ENCODE measurements at regions not wholly inside any gene's neighbourhood (a gene's known extent, or its start where the extent isn't known, plus 50 kb on each side); places are given as distances from the start of the nearest gene placed in this dataset.

- H3K4me3 ChIP-seq, result no peak overlapping the region
- H3K27ac ChIP-seq, result no peak overlapping the region
- H3K27me3 ChIP-seq, result 0 out of 2 replicates have a peak, but pooled peaks cover 4% of the 10 kb centered on the region
- no peaks in the 10 kb centered on the region; the same call in 1 of the 2 replicates for H3K4me1 ChIP-seq
- no peaks in the 10 kb centered on the region for H3K9me3 ChIP-seq (replicated peaks)
- no peaks in the 10 kb centered on the region for H3K36me3 ChIP-seq
- DNase-seq, result no peak
Measured at GRCh38 chr6:168232989-168233874, 86.3 kb downstream of the DACT2 start.

GRCh38 chr6:168232528-168232927 is 87.0 kb downstream of the DACT2 start:
- no peak for DNase-seq
- H3K27ac ChIP-seq, result no peak overlapping the region
- H3K9me3 ChIP-seq (replicated peaks), result no peaks in the 10 kb centered on the region
- H3K4me3 ChIP-seq, result no peak overlapping the region
- H3K27me3 ChIP-seq, result 0 out of 2 replicates have a peak, but pooled peaks cover 7% of the 10 kb centered on the region
- H3K36me3 ChIP-seq, result no peaks in the 10 kb centered on the region
- no peaks in the 10 kb centered on the region; the same call in 1 of the 2 replicates for H3K4me1 ChIP-seq

- no peaks in the 10 kb centered on the region for H3K36me3 ChIP-seq
- H3K27me3 ChIP-seq, result 0 out of 2 replicates have a peak, but pooled peaks cover 7% of the 10 kb centered on the region
- H3K4me1 ChIP-seq, result no peaks in the 10 kb centered on the region; the same call in 1 of the 2 replicates
- no peaks in the 10 kb centered on the region for H3K9me3 ChIP-seq (replicated peaks)
- peak; percentile 33 to 62 for DNase-seq
- H3K4me3 ChIP-seq, result no peak overlapping the region
- H3K27ac ChIP-seq, result no peak overlapping the region
Measured at GRCh38 chr6:168232062-168232461, 87.5 kb downstream of the DACT2 start.

- Histone ChIP-seq H3K36me3 (no peaks in the 10 kb centered on the region), H3K27me3 (peaks cover 8% of the 10 kb centered on the region; the same call in 1 of the 2 replicates), H3K4me3 (no peak overlapping the region), H3K4me1 (no peaks in the 10 kb centered on the region; the same call in 1 of the 2 replicates), H3K9me3 (replicated peaks) (no peaks in the 10 kb centered on the region), H3K27ac (no peak overlapping the region)
- DNase-seq, result no peak
Measured at GRCh38 chr6:168231393-168231957, 88.1 kb downstream of the DACT2 start.

GRCh38 chr6:168229368-168229752 is 90.2 kb downstream of the DACT2 start:
- H3K36me3 ChIP-seq, result no peaks in the 10 kb centered on the region
- no peak for DNase-seq
- no peak overlapping the region for H3K4me3 ChIP-seq
- no peaks in the 10 kb centered on the region; the same call in 1 of the 2 replicates for H3K4me1 ChIP-seq
- peaks cover 13% of the 10 kb centered on the region; the same call in 1 of the 2 replicates for H3K27me3 ChIP-seq
- H3K27ac ChIP-seq, result no peak overlapping the region
- no peaks in the 10 kb centered on the region for H3K9me3 ChIP-seq (replicated peaks)

- Histone ChIP-seq H3K9me3 (replicated peaks) (no peaks in the 10 kb centered on the region), H3K27me3 (peaks cover 13% of the 10 kb centered on the region; the same call in 1 of the 2 replicates), H3K4me1 (no peaks in the 10 kb centered on the region; the same call in 1 of the 2 replicates), H3K27ac (no peak overlapping the region), H3K36me3 (no peaks in the 10 kb centered on the region), H3K4me3 (no peak overlapping the region)
- no peak for DNase-seq
Measured at GRCh38 chr6:168228676-168229367, 90.8 kb downstream of the DACT2 start.

- no peak overlapping the region for H3K4me3 ChIP-seq
- H3K27me3 ChIP-seq, result peaks cover 13% of the 10 kb centered on the region; the same call in 1 of the 2 replicates
- H3K36me3 ChIP-seq, result no peaks in the 10 kb centered on the region
- H3K9me3 ChIP-seq (replicated peaks), result no peaks in the 10 kb centered on the region
- no peak for DNase-seq
- no peak overlapping the region for H3K27ac ChIP-seq
- no peaks in the 10 kb centered on the region; the same call in 1 of the 2 replicates for H3K4me1 ChIP-seq
Measured at GRCh38 chr6:168227840-168228239, 91.7 kb downstream of the DACT2 start.

GRCh38 chr6:168226902-168227318 is 92.7 kb downstream of the DACT2 start:
- Histone ChIP-seq H3K9me3 (replicated peaks) (no peaks in the 10 kb centered on the region), H3K27ac (no peak overlapping the region), H3K4me3 (no peak overlapping the region), H3K27me3 (peaks cover 13% of the 10 kb centered on the region; the same call in 1 of the 2 replicates), H3K4me1 (no peaks in the 10 kb centered on the region; the same call in 1 of the 2 replicates), H3K36me3 (no peaks in the 10 kb centered on the region)
- no peak for DNase-seq

GRCh38 chr6:168226061-168226752 is 93.4 kb downstream of the DACT2 start:
- peaks cover 13% of the 10 kb centered on the region; the same call in 1 of the 2 replicates for H3K27me3 ChIP-seq
- no peak overlapping the region for H3K27ac ChIP-seq
- H3K36me3 ChIP-seq, result no peaks in the 10 kb centered on the region
- H3K4me3 ChIP-seq, result no peak overlapping the region
- DNase-seq, result no peak
- no peaks in the 10 kb centered on the region for H3K9me3 ChIP-seq (replicated peaks)
- no peaks in the 10 kb centered on the region; the same call in 1 of the 2 replicates for H3K4me1 ChIP-seq

GRCh38 chr6:168225471-168225911 is 94.1 kb downstream of the DACT2 start:
- H3K4me3 ChIP-seq, result no peak overlapping the region
- no peaks in the 10 kb centered on the region for H3K36me3 ChIP-seq
- no peak overlapping the region for H3K27ac ChIP-seq
- DNase-seq, result no peak
- H3K9me3 ChIP-seq (replicated peaks), result no peaks in the 10 kb centered on the region
- peaks cover 13% of the 10 kb centered on the region; the same call in 1 of the 2 replicates for H3K27me3 ChIP-seq
- H3K4me1 ChIP-seq, result no peaks in the 10 kb centered on the region; the same call in 1 of the 2 replicates

- Histone ChIP-seq H3K4me1 (no peaks in the 10 kb centered on the region), H3K9me3 (replicated peaks) (no peaks in the 10 kb centered on the region), H3K27me3 (peaks cover 13% of the 10 kb centered on the region; the same call in 1 of the 2 replicates), H3K36me3 (no peaks in the 10 kb centered on the region), H3K27ac (no peak overlapping the region), H3K4me3 (no peak overlapping the region)
- DNase-seq, result no peak
Measured at GRCh38 chr6:168223755-168224154, 95.8 kb downstream of the DACT2 start.

- no peak overlapping the region for H3K4me3 ChIP-seq
- no peak for DNase-seq
- no peaks in the 10 kb centered on the region for H3K4me1 ChIP-seq
- H3K36me3 ChIP-seq, result no peaks in the 10 kb centered on the region
- H3K27me3 ChIP-seq, result peaks cover 10% of the 10 kb centered on the region; the same call in 1 of the 2 replicates
- no peaks in the 10 kb centered on the region for H3K9me3 ChIP-seq (replicated peaks)
- H3K27ac ChIP-seq, result no peak overlapping the region
Measured at GRCh38 chr6:168223150-168223549, 96.4 kb downstream of the DACT2 start.

GRCh38 chr6:168222115-168223043 is 97.2 kb downstream of the DACT2 start:
- no peaks in the 10 kb centered on the region for H3K36me3 ChIP-seq
- no peak overlapping the region for H3K27ac ChIP-seq
- DNase-seq, result no peak
- H3K27me3 ChIP-seq, result peaks cover 11% of the 10 kb centered on the region; the same call in 1 of the 2 replicates
- no peaks in the 10 kb centered on the region for H3K9me3 ChIP-seq (replicated peaks)
- no peak overlapping the region for H3K4me3 ChIP-seq
- H3K4me1 ChIP-seq, result no peaks in the 10 kb centered on the region
